Peyer's patch (tissue), 4 donors: ENCODE measurements at regions not wholly inside any gene's neighbourhood (a gene's known extent, or its start where the extent isn't known, plus 50 kb on each side); places are given as distances from the start of the nearest gene placed in this dataset.

Source experiments
- DNase-seq, 3 donors: peaks; one replicate each; pipeline ENCODE4 v3.0.0-alpha.2; 2017 to 2019
- H3K27ac ChIP-seq, 4 donors: fragments of 200-600 bp; sonication (generic); one replicate each; pipeline ENCODE4 v1.5.1; 2016 to 2019
- H3K27me3 ChIP-seq, 2 donors: fragments of 200-600 bp; sonication (generic); one replicate each; pipeline ENCODE4 v1.5.1; 2019
- H3K36me3 ChIP-seq, 3 donors: fragments of 200-600 bp; sonication (generic); one replicate each; pipeline ENCODE4 v1.5.1; 2016 to 2019
- H3K4me1 ChIP-seq, 4 donors: fragments of 200-600 bp; sonication (generic); one replicate each; pipeline ENCODE4 v1.5.1; 2016 to 2019
- H3K4me3 ChIP-seq, 4 donors: fragments of 200-600 bp; sonication (generic); 1 replicate in 3 of 4; 2 replicates in 1 of 4; pipeline ENCODE4 v1.5.1; 2016 to 2019; ENCODE audit warnings: mild to moderate bottlenecking in 1 of 4
- H3K9me3 ChIP-seq, 4 donors: fragments of 200-600 bp; sonication (generic); one replicate each; pipeline ENCODE4 v1.5.1; 2016 to 2019; ENCODE audit warnings: mild to moderate bottlenecking in 1 of 4
- CTCF ChIP-seq, 6 experiments: fragments of 450-650 bp in 4 of 6; fragments of 200-600 bp in 2 of 6; sonication (generic) in 1 of 6; IDR thresholded peaks; one replicate each; pipeline ENCODE4 v1.5.1; 2017 to 2019; ENCODE audit warnings: antibody characterized with exemption in 6 of 6, mild to moderate bottlenecking in 3 of 6, moderate library complexity in 1 of 6
- POLR2A ChIP-seq, 2 donors: fragments of 450-650 bp; IDR thresholded peaks; one replicate each; pipeline ENCODE4 v1.5.1; 2017; ENCODE audit warnings: antibody characterized with exemption in 2 of 2, mild to moderate bottlenecking in 2 of 2, moderate library complexity in 2 of 2

GRCh38 chr12:3350432-3350831 is 140.6 kb upstream of the PRMT8 start:
- no peaks in the 10 kb centered on the region for H3K9me3 ChIP-seq
- no peak overlapping the region for H3K4me3 ChIP-seq
- H3K36me3 ChIP-seq = no peaks in the 10 kb centered on the region
- no peaks in the 10 kb centered on the region for H3K27me3 ChIP-seq
- TF ChIP-seq POLR2A (IDR thresholded peaks at IDR 0.05) = no peak
- no peak for TF ChIP-seq CTCF (IDR thresholded peaks at IDR 0.05)
- no peaks in the 10 kb centered on the region for H3K4me1 ChIP-seq
- no peak overlapping the region for H3K27ac ChIP-seq
- no peak for DNase-seq

GRCh38 chr12:3351731-3352130 is 139.3 kb upstream of the PRMT8 start:
- H3K9me3 ChIP-seq = no peaks in the 10 kb centered on the region
- no peaks in the 10 kb centered on the region for H3K36me3 ChIP-seq
- DNase-seq = no peak
- H3K27me3 ChIP-seq = no peaks in the 10 kb centered on the region
- H3K27ac ChIP-seq = no peak overlapping the region
- TF ChIP-seq POLR2A (IDR thresholded peaks at IDR 0.05) = no peak
- no peak for TF ChIP-seq CTCF (IDR thresholded peaks at IDR 0.05)
- H3K4me1 ChIP-seq = no peaks in the 10 kb centered on the region
- H3K4me3 ChIP-seq = no peak overlapping the region

- TF ChIP-seq POLR2A (IDR thresholded peaks at IDR 0.05) = no peak
- no peak for TF ChIP-seq CTCF (IDR thresholded peaks at IDR 0.05)
- no peaks in the 10 kb centered on the region for H3K4me1 ChIP-seq
- no peaks in the 10 kb centered on the region for H3K27me3 ChIP-seq
- no peak overlapping the region for H3K27ac ChIP-seq
- no peak overlapping the region for H3K4me3 ChIP-seq
- no peaks in the 10 kb centered on the region for H3K9me3 ChIP-seq
- no peak for DNase-seq
- H3K36me3 ChIP-seq = no peaks in the 10 kb centered on the region
Observed at GRCh38 chr12:3352230-3352629, 138.8 kb upstream of the PRMT8 start.

GRCh38 chr12:3353621-3354020 is 137.4 kb upstream of the PRMT8 start:
- Histone ChIP-seq H3K36me3 (no peaks in the 10 kb centered on the region), H3K4me1 (no peaks in the 10 kb centered on the region), H3K27ac (no peak overlapping the region), H3K4me3 (no peak overlapping the region), H3K9me3 (no peaks in the 10 kb centered on the region), H3K27me3 (no peaks in the 10 kb centered on the region)
- DNase-seq = no peak
- TF ChIP-seq CTCF (IDR thresholded peaks at IDR 0.05) (no peak), POLR2A (IDR thresholded peaks at IDR 0.05) (no peak)

- Histone ChIP-seq H3K36me3 (no peaks in the 10 kb centered on the region), H3K4me3 (no peak overlapping the region), H3K9me3 (no peaks in the 10 kb centered on the region), H3K4me1 (no peaks in the 10 kb centered on the region), H3K27me3 (no peaks in the 10 kb centered on the region), H3K27ac (no peak overlapping the region)
- TF ChIP-seq CTCF (IDR thresholded peaks at IDR 0.05) (no peak), POLR2A (IDR thresholded peaks at IDR 0.05) (no peak)
- DNase-seq = no peak
Observed at GRCh38 chr12:3354586-3354985, 136.4 kb upstream of the PRMT8 start.

- TF ChIP-seq CTCF (IDR thresholded peaks at IDR 0.05) = no peak
- no peak for TF ChIP-seq POLR2A (IDR thresholded peaks at IDR 0.05)
- no peak for DNase-seq
- no peak overlapping the region for H3K27ac ChIP-seq
- H3K27me3 ChIP-seq = no peaks in the 10 kb centered on the region
- H3K9me3 ChIP-seq = no peaks in the 10 kb centered on the region
- H3K36me3 ChIP-seq = no peaks in the 10 kb centered on the region
- no peak overlapping the region for H3K4me3 ChIP-seq
- no peaks in the 10 kb centered on the region for H3K4me1 ChIP-seq
Observed at GRCh38 chr12:3355378-3355900, 135.6 kb upstream of the PRMT8 start.
